22Rv1 (cell line): ENCODE measurements at regions not wholly inside any gene's neighbourhood (a gene's known extent, or its start where the extent isn't known, plus 50 kb on each side); places are given as distances from the start of the nearest gene placed in this dataset.

Experiments used
- ZFX ChIP-seq: fragments of 450-650 bp; IDR thresholded peaks from 2 replicates; pipeline ENCODE4 v1.6.1; 2017; ENCODE audit warnings: antibody characterized with exemption, borderline replicate concordance
- TF ChIP-seq, protein P1 (sequence below): fragments of 450-650 bp; IDR thresholded peaks from 2 replicates; pipeline ENCODE4 v1.5.1; 2017; ENCODE audit warnings: mild to moderate bottlenecking

- TF ChIP-seq, protein P1, sequence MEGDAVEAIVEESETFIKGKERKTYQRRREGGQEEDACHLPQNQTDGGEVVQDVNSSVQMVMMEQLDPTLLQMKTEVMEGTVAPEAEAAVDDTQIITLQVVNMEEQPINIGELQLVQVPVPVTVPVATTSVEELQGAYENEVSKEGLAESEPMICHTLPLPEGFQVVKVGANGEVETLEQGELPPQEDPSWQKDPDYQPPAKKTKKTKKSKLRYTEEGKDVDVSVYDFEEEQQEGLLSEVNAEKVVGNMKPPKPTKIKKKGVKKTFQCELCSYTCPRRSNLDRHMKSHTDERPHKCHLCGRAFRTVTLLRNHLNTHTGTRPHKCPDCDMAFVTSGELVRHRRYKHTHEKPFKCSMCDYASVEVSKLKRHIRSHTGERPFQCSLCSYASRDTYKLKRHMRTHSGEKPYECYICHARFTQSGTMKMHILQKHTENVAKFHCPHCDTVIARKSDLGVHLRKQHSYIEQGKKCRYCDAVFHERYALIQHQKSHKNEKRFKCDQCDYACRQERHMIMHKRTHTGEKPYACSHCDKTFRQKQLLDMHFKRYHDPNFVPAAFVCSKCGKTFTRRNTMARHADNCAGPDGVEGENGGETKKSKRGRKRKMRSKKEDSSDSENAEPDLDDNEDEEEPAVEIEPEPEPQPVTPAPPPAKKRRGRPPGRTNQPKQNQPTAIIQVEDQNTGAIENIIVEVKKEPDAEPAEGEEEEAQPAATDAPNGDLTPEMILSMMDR, result no peak
- no peak for TF ChIP-seq ZFX
These were observed 121.5 kb upstream of the FHIT start for GRCh38 chr3:61372723-61373122.
